NB4 (cell line): ENCODE measurements at regions not wholly inside any gene's neighbourhood (a gene's known extent, or its start where the extent isn't known, plus 50 kb on each side); places are given as distances from the start of the nearest gene placed in this dataset.

Source experiments
- CTCF ChIP-seq: IDR thresholded peaks from one replicate; pipeline ENCODE4 v1.5.1; 2012; ENCODE audit warnings: low read depth, low read length
- MAX ChIP-seq: IDR thresholded peaks from 2 replicates; pipeline ENCODE4 v1.6.1; 2011; ENCODE audit warnings: low read depth, low read length
- MYC ChIP-seq: IDR thresholded peaks from 2 replicates; pipeline ENCODE4 v1.6.1; 2011; ENCODE audit warnings: low read depth, low read length
- POLR2A ChIP-seq: IDR thresholded peaks from 2 replicates; pipeline ENCODE4 v1.6.1; 2011; ENCODE audit warnings: mild to moderate bottlenecking; ENCODE audit not compliant: insufficient read length; ENCODE audit errors: extremely low read depth

- TF ChIP-seq CTCF (no peak), MAX (no peak), POLR2A (no peak), MYC (no peak)
Measured at GRCh38 chr3:6254490-6254889, 606.4 kb upstream of the GRM7 start.
